ENCODE measurements at regions not wholly inside any gene's neighbourhood (a gene's known extent, or its start where the extent isn't known, plus 50 kb on each side); places are given as distances from the start of the nearest gene placed in this dataset.

DNA sequence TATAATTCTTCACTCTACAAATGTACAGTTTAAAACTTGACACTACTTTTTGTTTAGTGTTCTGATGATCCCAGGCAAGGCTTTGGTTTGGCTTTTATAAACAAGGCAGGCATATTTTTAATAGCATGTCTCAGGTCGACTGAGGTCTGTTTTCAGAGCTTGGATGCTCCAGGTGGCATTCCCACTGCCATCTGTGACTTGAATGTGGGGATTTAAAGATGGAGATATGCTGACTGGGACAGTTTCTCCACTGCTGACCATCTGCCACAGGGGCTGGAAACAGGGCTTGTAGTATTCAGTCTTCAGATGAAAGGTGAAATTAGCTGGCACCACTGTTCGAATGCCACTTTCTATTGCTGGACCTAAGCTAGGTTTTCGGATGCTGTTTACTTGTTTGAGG lies 1266.2 kb upstream of the CDH18 start:
- TF ChIP-seq POLR2A (IDR thresholded peaks at IDR 0.05; ENCODE audit: low read depth, low read length) = no peak
- TF ChIP-seq POLR2AphosphoS5 (IDR thresholded peaks at IDR 0.05; ENCODE audit: low read depth, low read length) = no peak
- no peak for TF ChIP-seq TAF1 (IDR thresholded peaks at IDR 0.05; ENCODE audit: low read depth, low read length)

All from GM12891 (cell line).